HG03565 (cell line): ENCODE measurements at regions not wholly inside any gene's neighbourhood (a gene's known extent, or its start where the extent isn't known, plus 50 kb on each side); places are given as distances from the start of the nearest gene placed in this dataset.

ENCODE experiments used
- ATAC-seq: cut with Tn5 transposase; IDR thresholded peaks from one replicate; pipeline ENCODE4 v1.9.1; 2021; ENCODE audit warnings: mild to moderate bottlenecking, moderate library complexity; ENCODE audit not compliant: unreplicated experiment

GRCh38 chr3:168422843-168423242 is 327.1 kb upstream of the GOLIM4 start:
- ATAC-seq = no peak

- no peak for ATAC-seq
Measured at GRCh38 chr3:168419091-168419490, 323.4 kb upstream of the GOLIM4 start.

DNA sequence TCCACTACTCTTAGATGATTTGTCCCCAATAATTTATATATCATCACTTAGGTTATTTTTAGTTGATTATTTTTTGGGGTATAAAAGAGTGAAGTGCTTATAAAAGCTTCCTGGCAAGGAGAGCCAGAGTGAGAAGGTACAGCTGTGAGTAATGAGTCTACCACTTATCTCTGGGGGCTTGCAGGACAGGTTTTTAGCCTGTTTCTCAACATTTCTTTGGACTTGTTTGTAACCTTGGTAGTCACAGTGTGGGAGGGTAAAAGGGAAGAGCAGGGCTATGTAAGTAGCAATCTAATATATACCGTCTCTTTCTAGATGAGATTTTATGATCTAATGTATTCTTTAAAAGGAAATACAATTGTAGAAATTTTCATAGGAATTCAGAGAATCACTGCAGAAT is 321.3 kb upstream of the GOLIM4 start:
- ATAC-seq = no peak

- no peak for ATAC-seq
Measured at GRCh38 chr3:168416446-168416845, 320.7 kb upstream of the GOLIM4 start.

DNA sequence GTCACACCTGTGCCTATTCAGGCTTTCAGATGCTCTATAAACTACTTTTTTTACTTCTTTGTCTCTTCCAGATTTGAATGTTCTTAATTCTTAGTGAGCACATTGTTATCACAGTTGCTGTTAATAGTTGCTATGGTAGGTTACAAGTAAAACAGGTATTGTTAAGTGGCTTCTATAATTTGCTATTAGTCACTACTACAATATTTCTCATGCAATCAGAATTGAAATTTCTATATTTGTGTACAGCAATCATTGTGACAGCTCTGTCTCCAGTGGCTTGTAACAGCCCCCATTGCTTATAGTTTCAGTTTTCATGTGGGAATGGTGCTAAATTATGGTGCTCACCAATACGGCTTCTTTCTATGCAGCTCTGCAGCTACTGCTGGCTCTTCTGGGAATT is 318.4 kb upstream of the GOLIM4 start:
- ATAC-seq = no peak

- no peak for ATAC-seq
Measured at GRCh38 chr3:168407381-168407780, 311.7 kb upstream of the GOLIM4 start.

GRCh38 chr3:168405288-168405687 is 309.6 kb upstream of the GOLIM4 start:
- no peak for ATAC-seq

DNA sequence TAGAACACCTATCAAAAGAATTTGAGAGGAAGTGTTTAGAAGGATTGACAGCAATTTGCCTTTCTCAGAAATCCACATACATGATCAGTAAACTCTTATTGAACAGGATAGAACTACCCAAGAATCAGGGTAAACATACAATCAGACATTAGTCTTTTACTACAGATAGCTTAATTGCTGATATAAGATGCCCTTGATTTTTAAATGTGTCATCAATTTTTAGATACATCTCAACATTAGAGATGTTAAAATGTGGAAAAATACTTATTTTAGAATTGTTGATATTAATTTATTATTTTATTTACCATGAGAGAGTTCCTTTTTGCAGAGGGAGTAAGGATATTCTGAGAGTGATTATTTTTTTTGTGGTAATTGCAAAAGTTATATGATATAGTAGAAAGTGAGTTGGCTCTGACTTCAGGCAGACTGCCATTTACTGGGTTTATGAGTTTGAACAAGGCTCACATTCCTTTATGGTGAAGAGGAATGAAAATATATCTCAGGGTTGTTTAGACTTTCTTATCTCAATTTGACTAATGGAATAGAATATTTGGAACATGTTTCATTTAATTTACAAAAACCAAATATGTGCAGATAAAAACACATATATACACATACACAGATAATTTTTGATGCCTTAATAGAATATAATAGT is 302.8 kb upstream of the GOLIM4 start:
- no peak for ATAC-seq

DNA sequence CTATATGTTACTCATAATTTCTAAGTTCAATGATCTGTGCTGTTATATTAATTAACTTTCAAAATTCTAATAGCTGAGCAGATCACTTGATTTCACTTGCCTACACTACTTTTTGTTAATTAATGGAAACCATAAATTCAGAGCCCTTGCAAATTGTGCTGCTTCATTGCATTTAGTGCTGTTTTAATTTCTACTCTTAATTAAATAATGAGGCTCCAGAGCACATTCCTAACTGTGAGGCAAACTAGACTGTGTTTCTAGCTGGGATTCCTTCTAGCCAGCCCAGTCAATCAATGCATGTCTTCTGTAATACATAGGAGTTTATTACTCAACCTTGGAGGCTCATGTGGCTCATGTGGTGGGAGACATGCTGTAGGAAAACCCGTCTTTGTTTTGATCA is 301.1 kb upstream of the GOLIM4 start:
- ATAC-seq = no peak

GRCh38 chr3:168395551-168395950 is 299.8 kb upstream of the GOLIM4 start:
- ATAC-seq = no peak

GRCh38 chr3:168394439-168394838 is 298.7 kb upstream of the GOLIM4 start:
- ATAC-seq = no peak

GRCh38 chr3:168386301-168386700 is 290.6 kb upstream of the GOLIM4 start:
- ATAC-seq = no peak

- ATAC-seq = no peak
Measured at GRCh38 chr3:168384990-168385389, 289.3 kb upstream of the GOLIM4 start.

DNA sequence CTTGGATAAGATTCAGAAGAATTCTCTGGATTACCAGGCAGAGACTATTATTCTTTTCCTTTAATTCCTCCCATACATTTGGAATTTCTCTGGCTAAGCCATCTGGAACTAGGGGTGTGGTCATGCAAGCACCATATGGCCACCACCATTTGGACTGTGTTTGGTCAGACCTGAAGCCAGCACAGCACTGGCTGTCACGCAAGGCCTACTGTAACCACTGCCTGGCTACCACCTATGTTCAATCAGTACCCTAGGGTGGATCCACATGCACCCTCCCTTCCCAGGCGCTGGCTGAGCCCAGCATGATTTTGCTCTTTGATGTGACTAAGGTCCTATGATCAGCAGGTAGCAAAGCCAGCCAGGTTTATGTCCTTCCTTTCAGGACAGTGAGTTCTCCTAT is 287.8 kb upstream of the GOLIM4 start:
- ATAC-seq = no peak

- ATAC-seq = no peak
Measured at GRCh38 chr3:168371846-168372245, 276.1 kb upstream of the GOLIM4 start.

- ATAC-seq = no peak
Measured at GRCh38 chr3:168364967-168365366, 269.2 kb upstream of the GOLIM4 start.

GRCh38 chr3:168362661-168363247 is 267.0 kb upstream of the GOLIM4 start:
- no peak for ATAC-seq

DNA sequence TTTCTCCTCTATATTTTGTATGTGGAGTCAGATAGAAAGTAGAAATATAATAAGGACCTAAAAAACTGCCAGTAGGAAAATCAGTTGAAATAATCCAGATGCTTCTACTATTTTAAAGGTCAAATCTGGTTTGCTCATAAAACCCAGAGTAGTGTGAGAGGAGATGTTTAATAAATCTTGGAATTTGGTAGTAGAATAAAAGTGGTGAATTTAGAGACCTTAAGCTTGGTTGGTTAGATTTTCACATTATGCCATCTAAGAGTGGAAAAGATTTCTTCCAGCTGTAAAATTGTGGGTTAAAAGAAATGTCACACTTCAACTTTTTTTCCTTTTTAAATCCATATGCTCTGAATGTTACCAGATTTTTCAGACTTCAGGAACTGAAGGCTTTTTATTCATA is 266.4 kb upstream of the GOLIM4 start:
- ATAC-seq = no peak

- no peak for ATAC-seq
Measured at GRCh38 chr3:168360993-168361392, 265.3 kb upstream of the GOLIM4 start.

- ATAC-seq = no peak
Measured at GRCh38 chr3:168342946-168343850, 247.5 kb upstream of the GOLIM4 start.

GRCh38 chr3:168341956-168342936 is 246.5 kb upstream of the GOLIM4 start:
- ATAC-seq = no peak
